ENCODE measurements at regions not wholly inside any gene's neighbourhood (a gene's known extent, or its start where the extent isn't known, plus 50 kb on each side); places are given as distances from the start of the nearest gene placed in this dataset.
A peak's percentile ranks its signal among the peaks of the same experiment; 100 is the strongest.

- Mint-ChIP-seq H3K4me3 (no peak overlapping the region), H3K36me3 (ENCODE audit: low read depth) (no peaks in the 10 kb centered on the region), H3K9me3 (no peaks in the 10 kb centered on the region), H3K4me1 (no peaks in the 10 kb centered on the region), H3K27me3 (ENCODE audit: low read depth) (no peaks in the 10 kb centered on the region), H3K27ac (no peak overlapping the region)
- TF ChIP-seq CTCF (IDR thresholded peaks at IDR 0.05; ENCODE audit: unreplicated experiment in 3 of 3), result no peak
Observed at GRCh38 chr4:126777649-126778048, 855.1 kb upstream of the INTU start.

GRCh38 chr4:126778348-126778747 lies 854.4 kb upstream of the INTU start:
- TF ChIP-seq CTCF (IDR thresholded peaks at IDR 0.05; ENCODE audit: unreplicated experiment in 3 of 3), result no peak
- no peaks in the 10 kb centered on the region for H3K9me3 Mint-ChIP-seq
- H3K27me3 Mint-ChIP-seq (ENCODE audit: low read depth), result no peaks in the 10 kb centered on the region
- no peak overlapping the region for H3K27ac Mint-ChIP-seq
- H3K36me3 Mint-ChIP-seq (ENCODE audit: low read depth), result no peaks in the 10 kb centered on the region
- H3K4me3 Mint-ChIP-seq, result no peak overlapping the region
- H3K4me1 Mint-ChIP-seq, result no peaks in the 10 kb centered on the region

- Mint-ChIP-seq H3K4me1 (no peaks in the 10 kb centered on the region), H3K27ac (no peak overlapping the region), H3K36me3 (ENCODE audit: low read depth) (no peaks in the 10 kb centered on the region), H3K4me3 (no peak overlapping the region), H3K9me3 (no peaks in the 10 kb centered on the region), H3K27me3 (ENCODE audit: low read depth) (no peaks in the 10 kb centered on the region)
- no peak for TF ChIP-seq CTCF (IDR thresholded peaks at IDR 0.05; ENCODE audit: unreplicated experiment in 3 of 3)
Observed at GRCh38 chr4:126779001-126779400, 853.8 kb upstream of the INTU start.

- H3K27me3 Mint-ChIP-seq (ENCODE audit: low read depth), result no peaks in the 10 kb centered on the region
- H3K36me3 Mint-ChIP-seq (ENCODE audit: low read depth), result no peaks in the 10 kb centered on the region
- no peaks in the 10 kb centered on the region for H3K9me3 Mint-ChIP-seq
- no peak overlapping the region for H3K27ac Mint-ChIP-seq
- no peak for TF ChIP-seq CTCF (IDR thresholded peaks at IDR 0.05; ENCODE audit: unreplicated experiment in 3 of 3)
- no peaks in the 10 kb centered on the region for H3K4me1 Mint-ChIP-seq
- H3K4me3 Mint-ChIP-seq, result no peak overlapping the region
Observed at GRCh38 chr4:126779436-126780166, 853.2 kb upstream of the INTU start.

GRCh38 chr4:126783191-126783590 lies 849.6 kb upstream of the INTU start:
- Mint-ChIP-seq H3K9me3 (no peaks in the 10 kb centered on the region), H3K27ac (no peak overlapping the region), H3K36me3 (ENCODE audit: low read depth) (no peaks in the 10 kb centered on the region), H3K4me3 (no peak overlapping the region), H3K4me1 (no peaks in the 10 kb centered on the region), H3K27me3 (ENCODE audit: low read depth) (no peaks in the 10 kb centered on the region)
- TF ChIP-seq CTCF (IDR thresholded peaks at IDR 0.05; ENCODE audit: unreplicated experiment in 3 of 3), result no peak

GRCh38 chr4:126784966-126785580 lies 847.7 kb upstream of the INTU start:
- no peak for TF ChIP-seq CTCF (IDR thresholded peaks at IDR 0.05; ENCODE audit: unreplicated experiment in 3 of 3)

More at GRCh38 chr4:126784966-126785580, 847.7 kb upstream of the INTU start:
- no peaks in the 10 kb centered on the region for H3K36me3 Mint-ChIP-seq (ENCODE audit: low read depth)
- no peaks in the 10 kb centered on the region for H3K4me1 Mint-ChIP-seq
- H3K4me3 Mint-ChIP-seq, result no peak overlapping the region
- no peaks in the 10 kb centered on the region for H3K27me3 Mint-ChIP-seq (ENCODE audit: low read depth)
- no peaks in the 10 kb centered on the region for H3K9me3 Mint-ChIP-seq
- peak overlapping the region in 2 of 3 experiments; percentile 21 to 81 for H3K27ac Mint-ChIP-seq

Measured in nephron (organoid).